IMR-90 (cell line): ENCODE measurements at regions not wholly inside any gene's neighbourhood (a gene's known extent, or its start where the extent isn't known, plus 50 kb on each side); places are given as distances from the start of the nearest gene placed in this dataset.

Source experiments
- ATAC-seq: fragments of 200-7000 bp; cut with Tn5 transposase; 2 replicates; pipeline ENCODE4 v1.9.1; 2020; ENCODE audit warnings: low read depth, mild to moderate bottlenecking, moderate library complexity
- BruUV-seq: library from RNA; stranded (reverse); fragments of 400-500 nt; replicated peaks from 2 replicates; lab custom pipeline; 2021; lab: Mats Ljungman, UMichigan
- CTCF ChIA-PET: fragments of 300-600 bp; formaldehyde crosslinking; extraction: SDS; loops from one replicate; lab custom pipeline; 2021; ENCODE audit warnings: antibody characterized with exemption; lab: Yijun Ruan, JAX
- POLR2A ChIA-PET: fragments of 300-600 bp; sonication (Branson Sonifier 250); formaldehyde crosslinking; loops from one replicate; lab custom pipeline; 2022; ENCODE audit warnings: antibody characterized with exemption; ENCODE audit not compliant: unreplicated experiment; lab: Charles Lee
- DNase-seq: peaks from one replicate; pipeline ENCODE4 v3.0.0; 2013
- H2AFZ ChIP-seq: replicated peaks from 2 replicates; pipeline ENCODE3; 2013; ENCODE audit warnings: low read length, mild to moderate bottlenecking; ENCODE audit not compliant: poor library complexity
- H2AK5ac ChIP-seq: 2 replicates; pipeline ENCODE4 v1.6.1; 2013; ENCODE audit warnings: low read depth, low read length, inconsistent platforms
- H2AK9ac ChIP-seq: replicated peaks from 2 replicates; pipeline ENCODE3; 2013; ENCODE audit warnings: mild to moderate bottlenecking, low read depth, low read length, moderate library complexity; ENCODE audit not compliant: poor library complexity
- H2BK120ac ChIP-seq: 2 replicates; pipeline ENCODE4 v1.6.1; 2013; ENCODE audit warnings: low read depth, low read length, inconsistent platforms
- H2BK15ac ChIP-seq: 3 replicates; pipeline ENCODE4 v1.6.1; 2013; ENCODE audit warnings: low read depth, low read length, inconsistent platforms
- H2BK20ac ChIP-seq: 2 replicates; pipeline ENCODE4 v1.6.1; 2013; ENCODE audit warnings: low read depth, mild to moderate bottlenecking, inconsistent platforms, low read length, moderate library complexity
- H2BK5ac ChIP-seq: 2 replicates; pipeline ENCODE4 v1.6.1; 2013; ENCODE audit warnings: mild to moderate bottlenecking, low read depth, low read length, inconsistent platforms; ENCODE audit not compliant: poor library complexity, severe bottlenecking
- H3K14ac ChIP-seq: replicated peaks from 2 replicates; pipeline ENCODE4 v1.6.1; 2013; ENCODE audit warnings: low read depth, low read length, inconsistent platforms
- H3K18ac ChIP-seq: 2 replicates; pipeline ENCODE4 v1.6.1; 2013; ENCODE audit warnings: low read depth, low read length, control low read depth
- H3K23ac ChIP-seq: 2 replicates; pipeline ENCODE4 v1.6.1; 2013; ENCODE audit warnings: low read depth, low read length, inconsistent platforms
- H3K27ac ChIP-seq: 2 replicates; pipeline ENCODE4 v1.5.1; 2013; ENCODE audit warnings: mild to moderate bottlenecking, control low read depth, low read length; ENCODE audit not compliant: insufficient read depth
- H3K27me3 ChIP-seq: 2 replicates; pipeline ENCODE4 v1.6.1; 2013; ENCODE audit warnings: low read length; ENCODE audit not compliant: control insufficient read depth, insufficient read depth
- H3K36me3 ChIP-seq: 2 replicates; pipeline ENCODE4 v1.6.1; 2013; ENCODE audit warnings: low read length, mixed read lengths; ENCODE audit not compliant: control insufficient read depth, insufficient read depth
- H3K4ac ChIP-seq: 2 replicates; pipeline ENCODE4 v1.6.1; 2013; ENCODE audit warnings: low read depth, low read length, inconsistent platforms
- H3K4me1 ChIP-seq: 2 replicates; pipeline ENCODE4 v1.6.1; 2013; ENCODE audit warnings: low read length, mixed read lengths; ENCODE audit not compliant: control insufficient read depth, insufficient read depth
- H3K4me2 ChIP-seq: 2 replicates; pipeline ENCODE4 v1.6.1; 2013; ENCODE audit warnings: low read depth, mild to moderate bottlenecking, control low read depth, low read length, moderate library complexity
- H3K4me3 ChIP-seq: 2 replicates; pipeline ENCODE4 v1.5.1; 2013; ENCODE audit warnings: low read depth, mild to moderate bottlenecking, control low read depth, low read length, moderate library complexity; ENCODE audit not compliant: insufficient read depth
- H3K56ac ChIP-seq: 2 replicates; pipeline ENCODE4 v1.6.1; 2013; ENCODE audit warnings: low read length, inconsistent platforms; ENCODE audit not compliant: insufficient read depth; ENCODE audit errors: extremely low read depth
- H3K79me1 ChIP-seq, 2 experiments: 2 replicates each; pipeline ENCODE4 v1.6.1; 2013; ENCODE audit warnings: low read length in 2 of 2, inconsistent platforms in 1 of 2, low read depth in 1 of 2
- H3K9ac ChIP-seq: 2 replicates; pipeline ENCODE4 v1.6.1; 2013; ENCODE audit warnings: low read depth, low read length, control low read depth
- H3K9me1 ChIP-seq: 2 replicates; pipeline ENCODE4 v1.6.1; 2013; ENCODE audit warnings: low read length, inconsistent platforms; ENCODE audit not compliant: insufficient read depth
- H3K9me3 ChIP-seq: 2 replicates; pipeline ENCODE4 v1.6.1; 2013; ENCODE audit warnings: low read length; ENCODE audit not compliant: control insufficient read depth, insufficient read depth
- H4K20me1 ChIP-seq: 2 replicates; pipeline ENCODE4 v1.6.1; 2013; ENCODE audit warnings: low read length, inconsistent platforms; ENCODE audit not compliant: insufficient read depth
- H4K5ac ChIP-seq: 2 replicates; pipeline ENCODE4 v1.6.1; 2013; ENCODE audit warnings: mild to moderate bottlenecking, low read depth, low read length, control low read depth
- H4K8ac ChIP-seq, 2 experiments: 2 replicates each; pipeline ENCODE4 v1.6.1; 2013; ENCODE audit warnings: low read depth in 2 of 2, low read length in 2 of 2, control low read depth in 1 of 2, inconsistent platforms in 1 of 2
- H4K91ac ChIP-seq: 2 replicates; pipeline ENCODE4 v1.6.1; 2013; ENCODE audit warnings: low read depth, low read length, inconsistent platforms; ENCODE audit not compliant: insufficient read depth
- BHLHE40 ChIP-seq: fragments of 150-350 bp; IDR thresholded peaks from 2 replicates; pipeline ENCODE4 v1.6.1; 2016; ENCODE audit warnings: mild to moderate bottlenecking, low read depth, low read length
- CEBPB ChIP-seq: IDR thresholded peaks from 2 replicates; pipeline ENCODE4 v1.6.1; 2012; ENCODE audit warnings: low read depth, low read length, improper control_type of control experiment
- ELK1 ChIP-seq: fragments of 150-350 bp; IDR thresholded peaks from 2 replicates; pipeline ENCODE4 v1.6.1; 2016; ENCODE audit warnings: low read depth, mild to moderate bottlenecking, low read length, moderate library complexity, borderline replicate concordance
- FOS ChIP-seq: fragments of 150-350 bp; IDR thresholded peaks from 2 replicates; pipeline ENCODE4 v1.6.1; 2016; ENCODE audit warnings: low read depth, low read length
- MAFK ChIP-seq: IDR thresholded peaks from 2 replicates; pipeline ENCODE4 v1.6.1; 2012; ENCODE audit warnings: low read depth, low read length, improper control_type of control experiment
- MAZ ChIP-seq: IDR thresholded peaks from 2 replicates; pipeline ENCODE4 v1.6.1; 2012; ENCODE audit warnings: low read depth, mild to moderate bottlenecking, low read length, improper control_type of control experiment, moderate library complexity, borderline replicate concordance
- MXI1 ChIP-seq: IDR thresholded peaks from 2 replicates; pipeline ENCODE4 v1.6.1; 2012; ENCODE audit warnings: low read depth, mild to moderate bottlenecking, low read length, moderate library complexity, borderline replicate concordance
- NFE2L2 ChIP-seq: fragments of 150-350 bp; IDR thresholded peaks from 2 replicates; pipeline ENCODE4 v1.6.1; 2016; ENCODE audit warnings: low read depth, mild to moderate bottlenecking, low read length
- RAD21 ChIP-seq: IDR thresholded peaks from 2 replicates; pipeline ENCODE4 v1.6.1; 2012; ENCODE audit warnings: low read length, improper control_type of control experiment
- RCOR1 ChIP-seq: IDR thresholded peaks from 2 replicates; pipeline ENCODE4 v1.6.1; 2012; ENCODE audit warnings: mild to moderate bottlenecking, low read length, improper control_type of control experiment; ENCODE audit not compliant: insufficient replicate concordance
- RFX5 ChIP-seq: IDR thresholded peaks from 2 replicates; pipeline ENCODE4 v1.8.0; 2012; ENCODE audit warnings: low read depth, mild to moderate bottlenecking, low read length, moderate library complexity
- SMC3 ChIP-seq: fragments of 150-350 bp; IDR thresholded peaks from 2 replicates; pipeline ENCODE4 v1.6.1; 2016; ENCODE audit warnings: low read depth, mild to moderate bottlenecking, antibody characterized with exemption, low read length, moderate library complexity
- USF2 ChIP-seq: fragments of 150-350 bp; IDR thresholded peaks from 2 replicates; pipeline ENCODE4 v1.6.1; 2017; ENCODE audit warnings: mild to moderate bottlenecking, antibody characterized with exemption, low read length, low read depth
- WGBS, 2 experiments: methylation state at CpG; one replicate each; pipeline versions ENCODE4 v1.1.5 to v1.1.7; 2013; ENCODE audit warnings: missing lambda C conversion rate in 2 of 2; ENCODE audit not compliant: insufficient read length in 1 of 2; ENCODE audit errors: extremely low coverage in 2 of 2; 5-methylcytosine and 5-hydroxymethylcytosine counted together
- dilution Hi-C: fragments of 300-500 bp; cut with HindIII; formaldehyde crosslinking; loops from one replicate; pipeline ENCODE4 v1.14.3; 2018; ENCODE audit warnings: low sequenced_read_pairs; ENCODE audit not compliant: unreplicated experiment
- in situ Hi-C: fragments of 300-500 bp; cut with MboI; formaldehyde crosslinking; loops from 3 replicates; pipeline ENCODE4 v1.14.3; 2019; ENCODE audit warnings: low sequenced_read_pairs, inconsistent platforms, mixed read lengths
- intact Hi-C: fragments of 100-400 bp; cut with micrococcal nuclease; formaldehyde crosslinking; loops from 2 replicates; pipeline ENCODE4 v1.10.0; 2022

DNA sequence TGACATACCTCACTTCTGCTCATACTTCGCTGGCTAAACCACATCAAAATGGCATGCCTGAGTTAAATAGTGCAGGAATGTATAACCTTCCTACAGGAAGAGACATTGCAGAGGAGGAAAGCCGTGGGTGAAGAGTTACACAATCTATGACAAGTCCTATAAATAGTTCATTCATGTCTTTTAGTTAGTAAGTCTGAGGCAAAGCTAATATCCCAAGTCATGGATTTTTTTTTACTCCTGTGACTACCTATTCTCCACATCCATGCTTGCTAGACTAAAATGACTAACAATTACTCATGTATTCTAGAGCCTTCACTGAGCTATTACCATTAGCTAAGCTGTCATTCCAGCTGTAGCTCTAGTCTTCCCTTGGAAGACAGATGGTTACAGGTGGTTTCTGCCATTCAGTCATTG is 391.3 kb downstream of the NR2F1-AS1 start:
- POLR2A ChIA-PET = interaction anchor here (0.7 kb wide), 1 partner anchor 421 kb away, joined by 3 read pairs; no protein-coding TSS in a partner anchor
- H2BK120ac ChIP-seq = peak overlapping the region; percentile 77
- in situ Hi-C loops = no loop called here
- no TSS peak for BruUV-seq
- H3K4ac ChIP-seq = peak overlapping the region; percentile 73; the same call in 1 of the 2 replicates
- no peaks in the 10 kb centered on the region for H4K20me1 ChIP-seq
- no peak overlapping the region for H3K9ac ChIP-seq
- ATAC-seq (peak; percentile 54), DNase-seq (peak; percentile 97)
- intact Hi-C loops = loop anchor here (5.0 kb wide), 2 partner anchors 132 to 393 kb away; partner anchors contain the start of genes NR2F1 and NR2F1-AS1
- peak overlapping the region; percentile 24; the same call in 1 of the 2 replicates for H3K4me2 ChIP-seq
- H3K27me3 ChIP-seq = no peaks in the 10 kb centered on the region
- no peak overlapping the region for H3K23ac ChIP-seq
- peak overlapping the region; percentile 43 for H2BK5ac ChIP-seq
- dilution Hi-C loops = no loop called here
- no peaks in the 10 kb centered on the region for H3K36me3 ChIP-seq
- peaks cover 7% of the 10 kb centered on the region for H3K4me1 ChIP-seq
- TF ChIP-seq MXI1 (no peak), RAD21 (peak; percentile 9; the same call in 1 of the 2 replicates), SMC3 (no peak), MAZ (no peak), RCOR1 (no peak), CEBPB (peak; percentile 99), BHLHE40 (peak; percentile 31; the same call in 1 of the 2 replicates), ELK1 (no peak), NFE2L2 (peak; percentile 55), RFX5 (no peak), MAFK (peak; percentile 73), USF2 (no peak), FOS (peak; percentile 46; the same call in 1 of the 2 replicates)
- no peak overlapping the region for H4K91ac ChIP-seq
- CTCF ChIA-PET = interaction anchor here (1.5 kb wide), 1 partner anchor 37 kb away, joined by 5 read pairs; no protein-coding TSS in a partner anchor
- peak overlapping the region in 1 of 2 experiments; percentile 73; a peak in 1 of 4 replicates for H4K8ac ChIP-seq
- H3K9me1 ChIP-seq = peaks cover 14% of the 10 kb centered on the region; the same call in 1 of the 2 replicates
- no peak overlapping the region for H4K5ac ChIP-seq
- no peak overlapping the region for H3K18ac ChIP-seq
- H2AFZ ChIP-seq = no peak overlapping the region
- H3K4me3 ChIP-seq = no peak overlapping the region
- H2BK15ac ChIP-seq = no peak overlapping the region
- H2AK9ac ChIP-seq = no peak overlapping the region
- no peaks in the 10 kb centered on the region for H3K79me1 ChIP-seq
- H3K9me3 ChIP-seq = no peaks in the 10 kb centered on the region
- no peak overlapping the region for H3K14ac ChIP-seq
- no peak overlapping the region for H3K56ac ChIP-seq
- peak overlapping the region; percentile 80; the same call in 1 of the 2 replicates for H2BK20ac ChIP-seq
- H2AK5ac ChIP-seq = no peak overlapping the region
- H3K27ac ChIP-seq = no peak overlapping the region
- no CpG with 5 or more reads among the region's 2 CpGs for WGBS, 2 experiments
